H54 (cell line): ENCODE measurements at regions not wholly inside any gene's neighbourhood (a gene's known extent, or its start where the extent isn't known, plus 50 kb on each side); places are given as distances from the start of the nearest gene placed in this dataset.

ENCODE experiments used
- DNase-seq: peaks from one replicate; pipeline ENCODE4 v3.0.0; 2011; ENCODE audit warnings: low spot score, mixed read lengths; ENCODE audit not compliant: insufficient read length
- FAIRE-seq: peaks from 3 replicates; lab custom pipeline; 2011; peaks lifted over from hg19 to GRCh38; lab: Jason Lieb, UNC
- POLR2A ChIP-seq: IDR thresholded peaks from 2 replicates; pipeline ENCODE4 v1.6.1; 2011; ENCODE audit warnings: low read depth, mild to moderate bottlenecking, low read length

- FAIRE-seq (no peak), DNase-seq (no peak)
- TF ChIP-seq POLR2A, result no peak
These were observed 675.2 kb upstream of the NR5A2 start for GRCh38 chr1:199352351-199352750.

- DNase-seq (no peak), FAIRE-seq (no peak)
- TF ChIP-seq POLR2A, result no peak
These were observed 673.6 kb upstream of the NR5A2 start for GRCh38 chr1:199353906-199354305.

DNA sequence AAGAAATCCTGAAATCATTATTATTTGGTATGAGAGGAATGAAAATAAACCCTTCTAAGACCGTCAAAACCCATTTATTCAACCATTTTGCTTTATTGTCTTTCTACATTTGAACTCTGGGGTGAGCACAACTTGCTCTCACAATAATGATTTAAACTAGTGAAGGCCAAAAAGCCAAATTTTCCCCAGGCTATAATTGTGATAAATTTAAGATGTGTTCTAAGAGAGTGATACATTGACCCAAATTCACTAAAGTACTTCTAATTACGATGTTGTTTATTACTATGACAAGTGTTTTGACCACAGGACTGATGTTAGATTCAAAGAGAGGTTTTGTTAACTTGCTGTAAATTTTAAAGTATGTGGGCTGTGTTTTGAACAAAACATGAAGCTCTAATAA, 670.9 kb upstream of the NR5A2 start:
- DNase-seq (no peak), FAIRE-seq (no peak)
- TF ChIP-seq POLR2A, result no peak

DNA sequence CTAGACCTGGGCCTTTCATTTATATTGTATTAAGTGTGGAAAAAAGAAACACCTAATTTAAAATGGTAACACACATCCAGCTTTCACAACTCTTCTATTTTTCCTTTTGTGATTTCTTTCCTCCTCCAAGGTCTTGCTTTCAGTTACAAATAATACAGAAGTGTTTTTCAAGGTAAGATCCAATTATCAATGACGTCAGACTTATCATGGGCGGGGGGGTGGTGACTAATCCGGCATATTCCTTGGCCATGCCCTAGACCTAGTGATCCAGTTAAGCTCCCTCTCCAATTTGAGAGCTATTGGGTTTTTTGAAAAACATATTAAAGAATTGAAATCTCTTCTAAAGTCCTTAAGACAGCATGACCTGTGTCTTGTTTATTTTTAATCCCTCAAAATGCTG, 669.9 kb upstream of the NR5A2 start:
- DNase-seq (no peak), FAIRE-seq (no peak)
- TF ChIP-seq POLR2A, result no peak

- TF ChIP-seq POLR2A, result no peak
- FAIRE-seq, result no peak
These were observed 664.5 kb upstream of the NR5A2 start for GRCh38 chr1:199362996-199363395.

DNA sequence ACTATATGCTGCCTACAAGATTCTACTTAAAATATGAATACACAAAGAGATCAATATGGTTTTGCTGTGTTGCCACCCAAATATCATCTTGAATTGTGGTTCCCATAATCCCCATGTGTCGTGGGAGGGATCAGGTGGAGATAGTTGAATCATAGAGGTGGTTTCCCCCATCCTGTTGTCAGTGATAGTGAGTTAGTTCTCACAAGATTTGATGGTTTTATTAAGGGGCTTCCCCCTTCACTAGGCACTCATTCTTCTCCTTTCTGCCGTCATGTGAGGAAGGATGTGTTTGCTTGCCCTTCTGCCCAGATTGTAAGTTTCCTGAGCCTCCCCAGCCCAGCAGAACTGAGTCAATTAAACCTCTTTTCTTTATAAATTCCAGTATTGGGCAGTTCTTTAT, 654.4 kb upstream of the NR5A2 start:
- DNase-seq (no peak), FAIRE-seq (no peak)
- TF ChIP-seq POLR2A, result no peak

More at GRCh38 chr1:199362996-199363395, 664.5 kb upstream of the NR5A2 start:
- no peak for DNase-seq

- FAIRE-seq (no peak), DNase-seq (no peak)
- TF ChIP-seq POLR2A, result no peak
These were observed 650.3 kb upstream of the NR5A2 start for GRCh38 chr1:199377211-199377610.

DNA sequence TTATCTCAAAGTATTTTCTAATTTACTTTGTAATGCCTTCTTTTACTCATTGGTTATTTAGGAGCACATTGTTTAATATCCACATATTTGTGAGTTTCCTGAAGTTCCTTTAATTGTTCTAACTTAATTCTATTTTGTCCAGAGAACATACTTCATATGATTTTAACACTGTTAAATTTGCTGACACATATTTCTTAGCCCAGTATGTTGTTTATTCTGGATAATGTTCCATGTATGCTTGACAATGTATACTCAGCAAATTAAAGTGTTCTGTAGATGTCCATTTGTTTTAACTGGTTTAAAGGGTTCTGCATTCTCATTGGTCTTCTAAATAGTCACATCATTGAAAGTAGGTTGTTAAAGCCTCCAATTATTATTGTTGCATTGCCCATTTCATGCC, 643.7 kb upstream of the NR5A2 start:
- FAIRE-seq (no peak), DNase-seq (no peak)
- no peak for TF ChIP-seq POLR2A

DNA sequence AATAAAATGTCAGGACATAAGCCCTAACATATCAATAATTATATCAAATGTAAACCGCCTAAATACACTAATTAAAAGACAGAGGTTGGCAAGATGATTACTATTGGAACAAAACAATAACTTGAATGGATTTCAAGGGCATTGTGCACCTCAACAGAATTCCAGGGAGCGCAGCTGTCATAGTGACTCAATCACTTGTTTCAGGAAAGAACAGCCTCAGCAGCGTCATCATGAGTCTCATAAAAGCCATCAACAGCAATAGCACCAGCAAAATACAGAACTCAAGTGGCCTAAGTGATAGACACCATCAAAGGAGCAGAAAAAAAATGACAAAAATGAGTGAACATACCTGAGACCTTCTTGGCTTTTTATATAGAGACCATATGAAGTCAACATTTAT, 632.7 kb upstream of the NR5A2 start:
- TF ChIP-seq POLR2A, result no peak
- FAIRE-seq (no peak), DNase-seq (no peak)

DNA sequence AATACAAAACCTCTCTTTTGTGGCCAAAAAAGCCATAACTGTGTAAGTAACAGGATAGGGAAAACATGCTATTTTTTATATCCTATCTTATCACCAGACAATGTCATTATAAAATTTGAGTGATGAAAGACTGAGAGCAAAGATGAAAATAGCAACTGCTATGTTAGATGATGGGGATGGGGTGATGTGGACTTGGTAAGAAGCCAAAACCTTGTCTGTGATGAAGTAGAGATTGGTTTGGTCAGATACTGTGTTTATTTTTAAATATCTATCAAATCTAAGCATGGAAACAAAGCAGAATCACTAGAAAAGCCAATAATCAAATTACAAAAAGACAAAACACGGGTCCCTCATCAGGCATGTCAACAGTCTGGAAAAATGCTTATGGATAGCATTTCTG, 631.1 kb upstream of the NR5A2 start:
- TF ChIP-seq POLR2A, result no peak
- FAIRE-seq, result no peak

DNA sequence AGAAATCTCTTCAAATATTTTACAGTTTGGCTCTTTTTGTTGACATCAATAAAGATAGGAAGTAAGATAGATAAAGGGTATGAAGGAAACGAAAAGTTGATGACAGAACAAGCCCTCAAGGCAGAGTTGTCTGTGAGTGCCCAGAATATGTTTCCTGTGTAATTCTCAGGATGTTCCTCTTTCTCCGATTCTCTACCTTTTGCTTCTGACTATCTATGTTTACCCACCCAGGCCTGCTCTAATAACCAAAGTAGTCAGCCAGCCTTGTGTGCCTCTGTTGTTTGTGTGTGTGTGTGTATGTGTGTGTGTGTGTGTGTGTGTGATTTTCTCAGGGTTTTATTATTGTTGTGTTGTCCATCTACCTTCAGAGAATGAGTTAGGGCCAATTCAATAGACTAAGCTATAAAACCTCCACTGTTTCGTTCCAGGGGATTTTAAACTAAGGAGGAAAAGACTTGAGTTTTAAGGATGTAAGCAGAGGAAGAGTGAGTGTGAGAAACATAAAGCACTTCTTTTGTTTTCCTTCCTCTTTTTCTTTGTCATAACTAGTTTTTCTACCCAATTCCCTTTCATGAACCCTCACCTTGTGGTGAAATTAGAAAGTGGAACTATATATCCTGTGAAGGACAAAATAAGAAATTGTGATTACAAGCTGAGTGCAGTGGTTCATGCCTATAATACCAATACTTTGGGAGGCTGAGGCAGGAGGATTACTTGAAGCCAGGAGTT, 627.4 kb upstream of the NR5A2 start:
- TF ChIP-seq POLR2A, result no peak
- FAIRE-seq (no peak), DNase-seq (no peak)

More for the DNA sequence above, 631.1 kb upstream of the NR5A2 start:
- no peak for DNase-seq

DNA sequence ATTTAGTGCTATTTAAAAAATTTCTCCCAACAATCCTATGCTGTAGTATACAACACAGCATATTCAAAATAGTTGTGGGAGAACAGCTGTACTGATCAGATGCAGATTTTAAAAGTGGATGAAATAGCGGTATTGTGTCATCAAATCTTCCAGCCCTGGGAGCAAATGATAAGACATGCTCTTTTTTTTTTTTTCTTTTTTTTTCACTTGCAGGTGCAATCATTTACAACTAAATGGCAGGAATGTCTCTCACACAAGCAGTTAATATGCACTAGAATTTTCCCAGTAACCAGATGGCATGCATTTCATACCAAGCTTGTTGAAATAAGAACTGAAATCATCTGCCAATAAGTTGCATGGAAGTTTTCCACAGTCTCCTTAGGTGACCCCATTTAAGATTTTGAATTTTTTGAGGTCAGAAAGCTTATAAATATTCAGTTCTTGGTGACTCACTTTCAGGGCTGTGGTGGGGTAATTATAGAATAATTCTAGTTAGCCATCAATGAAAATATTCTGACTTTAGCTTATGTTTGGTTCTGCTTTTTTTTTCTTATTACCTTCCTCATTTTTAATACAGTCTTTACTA, 623.9 kb upstream of the NR5A2 start:
- TF ChIP-seq POLR2A, result no peak
- no peak for DNase-seq
- no peak for FAIRE-seq

GRCh38 chr1:199404191-199404590, 623.3 kb upstream of the NR5A2 start:
- no peak for DNase-seq
- TF ChIP-seq POLR2A, result no peak
- no peak for FAIRE-seq

- DNase-seq (no peak), FAIRE-seq (no peak)
- no peak for TF ChIP-seq POLR2A
These were observed 622.5 kb upstream of the NR5A2 start for GRCh38 chr1:199404976-199405375.

- TF ChIP-seq POLR2A, result no peak
- DNase-seq (no peak), FAIRE-seq (no peak)
These were observed 621.8 kb upstream of the NR5A2 start for GRCh38 chr1:199405634-199406196.
